Tibial artery (tissue), 4 donors: ENCODE measurements at regions not wholly inside any gene's neighbourhood (a gene's known extent, or its start where the extent isn't known, plus 50 kb on each side); places are given as distances from the start of the nearest gene placed in this dataset.

Source experiments
- DNase-seq, 2 donors: peaks; one replicate each; pipeline ENCODE4 v3.0.0-alpha.2; 2019
- H3K27ac ChIP-seq, 2 donors: fragments of 200-600 bp; sonication (generic) in 1 of 2; 1 replicate in 1 of 2; 2 replicates in 1 of 2; pipeline ENCODE4 v1.5.1; 2018 to 2019; ENCODE audit warnings: mild to moderate bottlenecking in 1 of 2
- H3K27me3 ChIP-seq, 2 donors: fragments of 200-600 bp; sonication (generic) in 1 of 2; one replicate each; pipeline versions ENCODE4 v1.5.1 to v1.6.0; 2016 to 2019
- H3K36me3 ChIP-seq, 3 donors: fragments of 200-600 bp; sonication (generic) in 2 of 3; one replicate each; pipeline ENCODE4 v1.5.1; 2016 to 2019; ENCODE audit warnings: mild to moderate bottlenecking in 2 of 3
- H3K4me1 ChIP-seq, 4 donors: fragments of 200-600 bp; sonication (generic) in 2 of 4; 1 replicate in 3 of 4; 2 replicates in 1 of 4; pipeline ENCODE4 v1.5.1; 2016 to 2019
- H3K4me3 ChIP-seq, 2 donors: fragments of 200-600 bp; sonication (generic) in 1 of 2; 1 replicate in 1 of 2; 2 replicates in 1 of 2; pipeline ENCODE4 v1.5.1; 2018 to 2019; ENCODE audit warnings: mild to moderate bottlenecking in 2 of 2
- H3K9me3 ChIP-seq, 3 donors: fragments of 200-600 bp; sonication (generic) in 1 of 3; one replicate each; pipeline ENCODE4 v1.5.1; 2016 to 2019
- CTCF ChIP-seq, 2 experiments: fragments of 200-600 bp in 1 of 2; fragments of 450-650 bp in 1 of 2; IDR thresholded peaks; one replicate each; pipeline ENCODE4 v1.5.1; 2017 to 2019; ENCODE audit warnings: antibody characterized with exemption in 2 of 2, mild to moderate bottlenecking in 1 of 2, moderate library complexity in 1 of 2
- intact Hi-C: fragments of 100-400 bp; cut with DNase I; formaldehyde crosslinking; loops from one replicate; pipeline ENCODE4 v1.15.0; 2023; ENCODE audit warnings: low total_unique reads

GRCh38 chr6:130583268-130583667 lies 217.5 kb downstream of the TMEM200A start:
- no peak for TF ChIP-seq CTCF (IDR thresholded peaks at IDR 0.05)
- H3K4me3 ChIP-seq = no peak overlapping the region
- no peak overlapping the region for H3K27ac ChIP-seq
- no peaks in the 10 kb centered on the region for H3K27me3 ChIP-seq
- no peaks in the 10 kb centered on the region for H3K4me1 ChIP-seq
- DNase-seq = no peak
- intact Hi-C loops = no loop called here
- H3K36me3 ChIP-seq = no peaks in the 10 kb centered on the region
- H3K9me3 ChIP-seq = no peaks in the 10 kb centered on the region

- H3K27me3 ChIP-seq = no peaks in the 10 kb centered on the region
- H3K4me1 ChIP-seq = no peaks in the 10 kb centered on the region
- intact Hi-C loops = no loop called here
- no peak overlapping the region for H3K4me3 ChIP-seq
- TF ChIP-seq CTCF (IDR thresholded peaks at IDR 0.05) = no peak
- H3K36me3 ChIP-seq = no peaks in the 10 kb centered on the region
- H3K27ac ChIP-seq = no peak overlapping the region
- no peak for DNase-seq
- H3K9me3 ChIP-seq = no peaks in the 10 kb centered on the region
Measured at GRCh38 chr6:130585587-130585986, 219.8 kb downstream of the TMEM200A start.

- intact Hi-C loops = no loop called here
- Histone ChIP-seq H3K4me3 (no peak overlapping the region), H3K9me3 (no peaks in the 10 kb centered on the region), H3K4me1 (no peaks in the 10 kb centered on the region), H3K36me3 (no peaks in the 10 kb centered on the region), H3K27me3 (no peaks in the 10 kb centered on the region), H3K27ac (no peak overlapping the region)
- TF ChIP-seq CTCF (IDR thresholded peaks at IDR 0.05) = no peak
- no peak for DNase-seq
Measured at GRCh38 chr6:130587778-130588520, 222.1 kb downstream of the TMEM200A start.

- no peak for TF ChIP-seq CTCF (IDR thresholded peaks at IDR 0.05)
- H3K36me3 ChIP-seq = no peaks in the 10 kb centered on the region
- H3K27ac ChIP-seq = no peak overlapping the region
- intact Hi-C loops = no loop called here
- DNase-seq = no peak
- no peaks in the 10 kb centered on the region for H3K27me3 ChIP-seq
- H3K4me3 ChIP-seq = no peak overlapping the region
- no peaks in the 10 kb centered on the region for H3K4me1 ChIP-seq
- H3K9me3 ChIP-seq = no peaks in the 10 kb centered on the region
Measured at GRCh38 chr6:130593200-130593599, 227.4 kb downstream of the TMEM200A start.

- DNase-seq = no peak
- intact Hi-C loops = no loop called here
- H3K27me3 ChIP-seq = no peaks in the 10 kb centered on the region
- no peak overlapping the region for H3K4me3 ChIP-seq
- no peaks in the 10 kb centered on the region for H3K36me3 ChIP-seq
- H3K27ac ChIP-seq = no peak overlapping the region
- H3K4me1 ChIP-seq = no peaks in the 10 kb centered on the region
- no peaks in the 10 kb centered on the region for H3K9me3 ChIP-seq
- TF ChIP-seq CTCF (IDR thresholded peaks at IDR 0.05) = no peak
Measured at GRCh38 chr6:130593948-130594347, 228.1 kb downstream of the TMEM200A start.
